Neural cell (in vitro differentiated cells): ENCODE measurements at regions not wholly inside any gene's neighbourhood (a gene's known extent, or its start where the extent isn't known, plus 50 kb on each side); places are given as distances from the start of the nearest gene placed in this dataset.

Experiments
- H2AFZ ChIP-seq: fragments of 200-600, 300-800 bp; sonication (generic), shearing (Covaris generic); 2 replicates; pipeline ENCODE4 v1.6.0; 2014; ENCODE audit warnings: low read depth, mild to moderate bottlenecking, antibody characterized with exemption, low read length, moderate library complexity
- H3F3A ChIP-seq: fragments of 200-600 bp; shearing (Covaris generic); 2 replicates; pipeline ENCODE4 v1.6.1; 2016; ENCODE audit warnings: mild to moderate bottlenecking, moderate library complexity, mixed read lengths, antibody characterized with exemption, low read length; ENCODE audit not compliant: insufficient read depth, poor library complexity, severe bottlenecking
- H3K27ac ChIP-seq: fragments of 200-600, 300-800 bp; sonication (generic), shearing (Covaris generic); 2 replicates; pipeline ENCODE4 v1.5.1; 2014; ENCODE audit warnings: mild to moderate bottlenecking, low read length, moderate library complexity
- H3K27me3 ChIP-seq: fragments of 300-800, 200-600 bp; sonication (generic), shearing (Covaris generic); 2 replicates; pipeline ENCODE4 v1.6.0; 2014; ENCODE audit warnings: mild to moderate bottlenecking, low read depth, low read length, moderate library complexity; ENCODE audit not compliant: insufficient read depth
- H3K36me3 ChIP-seq: fragments of 300-800, 200-600 bp; sonication (generic), shearing (Covaris generic); 2 replicates; pipeline ENCODE4 v1.5.1; 2014; ENCODE audit warnings: mild to moderate bottlenecking, antibody characterized with exemption, low read length, moderate library complexity; ENCODE audit not compliant: insufficient read depth
- H3K4me2 ChIP-seq: fragments of 300-800, 200-600 bp; sonication (generic), shearing (Covaris generic); 2 replicates; pipeline ENCODE4 v1.6.0; 2014; ENCODE audit warnings: mild to moderate bottlenecking, low read length
- H3K4me3 ChIP-seq: fragments of 300-800, 200-600 bp; sonication (generic), shearing (Covaris generic); 2 replicates; pipeline ENCODE4 v1.5.1; 2014; ENCODE audit warnings: mild to moderate bottlenecking, low read length, moderate library complexity
- H3K79me2 ChIP-seq: fragments of 200-600 bp; shearing (Covaris generic); replicated peaks from 2 replicates; pipeline ENCODE4 v1.6.0; 2014; ENCODE audit warnings: mild to moderate bottlenecking, low read length, moderate library complexity; ENCODE audit not compliant: insufficient read depth
- H3K9ac ChIP-seq: fragments of 300-800, 200-600 bp; sonication (generic), shearing (Covaris generic); 2 replicates; pipeline ENCODE4 v1.6.1; 2016; ENCODE audit warnings: mild to moderate bottlenecking, low read length, mixed read lengths
- H3K9me2 ChIP-seq: fragments of 200-600 bp; shearing (Covaris generic); 2 replicates; pipeline ENCODE4 v1.6.1; 2016; ENCODE audit warnings: mild to moderate bottlenecking, low read length, mixed read lengths; ENCODE audit not compliant: insufficient read depth
- H3K9me3 ChIP-seq: fragments of 200-600, 300-800 bp; sonication (generic), shearing (Covaris generic); 2 replicates; pipeline ENCODE4 v1.6.1; 2016; ENCODE audit warnings: mild to moderate bottlenecking, mixed run types, low read length, moderate library complexity, mixed read lengths
- H4K20me1 ChIP-seq: fragments of 200-600 bp; shearing (Covaris generic); 2 replicates; pipeline ENCODE4 v1.6.1; 2016; ENCODE audit warnings: mild to moderate bottlenecking, mixed run types; ENCODE audit not compliant: insufficient read depth
- CTCF ChIP-seq: fragments of 450-650 bp; IDR thresholded peaks from 2 replicates; pipeline ENCODE4 v1.5.1; 2014; ENCODE audit warnings: antibody characterized with exemption, mild to moderate bottlenecking, moderate library complexity; ENCODE audit not compliant: poor library complexity, severe bottlenecking
- EP300 ChIP-seq: fragments of 450-650 bp; conservative IDR thresholded peaks from 2 replicates; pipeline ENCODE4 v1.6.1; 2014; ENCODE audit warnings: antibody characterized with exemption, mild to moderate bottlenecking, moderate library complexity; ENCODE audit not compliant: poor library complexity, severe bottlenecking
- EZH2 ChIP-seq: fragments of 200-600, 300-800 bp; shearing (Covaris generic), sonication (generic); IDR thresholded peaks from 2 replicates; pipeline ENCODE4 v1.6.1; 2014; ENCODE audit warnings: antibody characterized with exemption, low read length, borderline replicate concordance, mild to moderate bottlenecking; ENCODE audit not compliant: insufficient read depth, poor library complexity, severe bottlenecking
- MXI1 ChIP-seq: fragments of 450-650 bp; conservative IDR thresholded peaks from 2 replicates; pipeline ENCODE4 v1.6.1; 2014; ENCODE audit warnings: antibody characterized with exemption, mild to moderate bottlenecking; ENCODE audit not compliant: poor library complexity, severe bottlenecking
- POLR2AphosphoS5 ChIP-seq: IDR thresholded peaks from 2 replicates; pipeline ENCODE4 v1.6.1; 2012
- RAD21 ChIP-seq: fragments of 450-650 bp; conservative IDR thresholded peaks from 2 replicates; pipeline ENCODE4 v1.6.1; 2014; ENCODE audit warnings: antibody characterized with exemption, mild to moderate bottlenecking, moderate library complexity
- REST ChIP-seq: IDR thresholded peaks from 2 replicates; pipeline ENCODE4 v1.6.1; 2012; ENCODE audit warnings: borderline replicate concordance
- SMC3 ChIP-seq: fragments of 450-650 bp; conservative IDR thresholded peaks from 2 replicates; pipeline ENCODE4 v1.6.1; 2014; ENCODE audit warnings: antibody characterized with exemption, mild to moderate bottlenecking, moderate library complexity; ENCODE audit not compliant: poor library complexity
- TAF1 ChIP-seq: IDR thresholded peaks from 2 replicates; pipeline ENCODE4 v1.6.1; 2012; ENCODE audit warnings: low read depth

- H3K4me3 ChIP-seq: no peak overlapping the region
- no peaks in the 10 kb centered on the region for H3K36me3 ChIP-seq
- H3K4me2 ChIP-seq: no peak overlapping the region
- no peaks in the 10 kb centered on the region for H3F3A ChIP-seq
- H3K9ac ChIP-seq: no peak overlapping the region
- no peak overlapping the region for H3K27ac ChIP-seq
- no peaks in the 10 kb centered on the region for H3K9me3 ChIP-seq
- H3K79me2 ChIP-seq: no peaks in the 10 kb centered on the region
- no peaks in the 10 kb centered on the region for H3K27me3 ChIP-seq
- TF ChIP-seq RAD21: no peak
- no peak for TF ChIP-seq POLR2AphosphoS5
- TF ChIP-seq EP300: no peak
- no peak for TF ChIP-seq EZH2
- TF ChIP-seq REST: no peak
- TF ChIP-seq SMC3: no peak
- TF ChIP-seq MXI1: no peak
- no peak for TF ChIP-seq CTCF
- no peak for TF ChIP-seq TAF1
- H2AFZ ChIP-seq: no peak overlapping the region
- H3K9me2 ChIP-seq: no peaks in the 10 kb centered on the region
- H4K20me1 ChIP-seq: no peaks in the 10 kb centered on the region
Observed at GRCh38 chr2:147181351-147182029, 663.3 kb upstream of the ACVR2A start.

- Histone ChIP-seq H3K79me2 (no peaks in the 10 kb centered on the region), H4K20me1 (no peaks in the 10 kb centered on the region), H3K4me3 (no peak overlapping the region), H3F3A (no peaks in the 10 kb centered on the region), H3K9me2 (no peaks in the 10 kb centered on the region), H3K4me2 (no peak overlapping the region), H3K9me3 (no peaks in the 10 kb centered on the region), H3K9ac (no peak overlapping the region), H3K36me3 (no peaks in the 10 kb centered on the region), H3K27me3 (no peaks in the 10 kb centered on the region), H3K27ac (no peak overlapping the region), H2AFZ (no peak overlapping the region)
- TF ChIP-seq EP300 (no peak), REST (no peak), EZH2 (no peak), MXI1 (no peak), TAF1 (no peak), CTCF (no peak), POLR2AphosphoS5 (no peak), SMC3 (no peak), RAD21 (no peak)
Observed at GRCh38 chr2:147177071-147177857, 667.6 kb upstream of the ACVR2A start.
